ENCODE measurements at regions not wholly inside any gene's neighbourhood (a gene's known extent, or its start where the extent isn't known, plus 50 kb on each side); places are given as distances from the start of the nearest gene placed in this dataset.

DNA sequence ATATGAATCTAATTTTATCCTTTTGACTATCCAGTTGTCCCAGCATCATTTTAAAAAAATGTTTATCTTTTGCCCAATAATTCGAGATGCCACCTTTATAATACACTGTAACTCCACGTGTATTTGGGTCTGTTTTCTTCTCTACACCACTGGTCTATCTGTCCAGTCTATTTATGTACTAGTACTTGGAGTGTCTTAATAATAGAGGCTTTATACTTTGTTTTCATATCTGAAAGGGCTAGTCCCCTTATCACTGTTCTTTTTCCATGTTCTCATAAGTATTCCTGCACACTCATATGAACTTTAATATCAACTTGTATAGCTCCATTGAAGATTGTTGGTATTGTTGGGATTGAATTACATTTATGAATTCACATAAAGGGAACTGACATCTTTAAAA is 101.1 kb upstream of the RMP24 start:
- ChIA-PET POLR2A (no interaction called here), CTCF (no interaction called here)
- no peak overlapping the region for H3K4me3 ChIP-seq
- TF ChIP-seq CHD2 (IDR thresholded peaks at IDR 0.05; ENCODE audit: low read length, partially characterized antibody) (no peak), PHF8 (IDR thresholded peaks at IDR 0.05; ENCODE audit: borderline replicate concordance, low read depth) (no peak), HOXA7 (CRISPR knock-in tag; IDR thresholded peaks at IDR 0.05) (no peak)
- TF ChIP-seq, protein P1, sequence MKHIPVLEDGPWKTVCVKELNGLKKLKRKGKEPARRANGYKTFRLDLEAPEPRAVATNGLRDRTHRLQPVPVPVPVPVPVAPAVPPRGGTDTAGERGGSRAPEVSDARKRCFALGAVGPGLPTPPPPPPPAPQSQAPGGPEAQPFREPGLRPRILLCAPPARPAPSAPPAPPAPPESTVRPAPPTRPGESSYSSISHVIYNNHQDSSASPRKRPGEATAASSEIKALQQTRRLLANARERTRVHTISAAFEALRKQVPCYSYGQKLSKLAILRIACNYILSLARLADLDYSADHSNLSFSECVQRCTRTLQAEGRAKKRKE (CRISPR knock-in tag; IDR thresholded peaks at IDR 0.05; ENCODE audit: low read depth) = no peak
- H3K4me2 ChIP-seq = no peak overlapping the region
- DNase-seq (ENCODE audit: low read depth in 1 of 2, low spot score in 1 of 2) (no peak), FAIRE-seq (no peak), ATAC-seq (no peak)
- WGBS (ENCODE audit: missing lambda C conversion rate) = 4% methylated on average over 2 of the region's 2 CpGs
- H3K4me1 ChIP-seq = no peaks in the 10 kb centered on the region
- no peak overlapping the region for H3K27ac ChIP-seq
- no peaks in the 10 kb centered on the region for H3K9me3 ChIP-seq

DNA sequence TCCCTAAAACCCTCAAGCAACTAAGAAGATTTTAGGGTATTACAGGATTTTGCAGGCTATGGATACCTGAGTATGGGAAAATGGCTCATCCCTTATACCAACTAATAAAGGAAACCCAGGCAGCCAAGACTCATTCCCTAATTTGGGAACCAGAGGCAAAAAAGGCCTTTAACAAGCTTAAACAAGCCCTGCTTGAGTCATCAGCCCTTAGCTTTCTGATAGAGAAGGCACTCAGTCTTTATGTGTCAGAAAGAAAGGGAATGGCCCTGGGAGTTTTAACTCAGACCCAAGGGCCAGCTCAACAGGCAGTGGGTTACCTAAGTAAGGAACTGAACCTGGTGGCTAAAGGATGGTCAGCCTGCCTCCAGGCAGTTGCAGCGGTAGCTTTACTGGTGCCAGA is 96.9 kb upstream of the RMP24 start:
- Histone ChIP-seq H3K27ac (no peak overlapping the region), H3K4me2 (no peak overlapping the region), H3K4me3 (no peak overlapping the region), H3K4me1 (no peaks in the 10 kb centered on the region), H3K9me3 (no peaks in the 10 kb centered on the region)
- DNase-seq (ENCODE audit: low read depth in 1 of 2, low spot score in 1 of 2) = no peak
- no peak for ATAC-seq
- ChIA-PET POLR2A (no interaction called here), CTCF (no interaction called here)
- FAIRE-seq = no peak
- TF ChIP-seq, protein P1 (CRISPR knock-in tag; IDR thresholded peaks at IDR 0.05; ENCODE audit: low read depth) = no peak
- TF ChIP-seq, protein P2, sequence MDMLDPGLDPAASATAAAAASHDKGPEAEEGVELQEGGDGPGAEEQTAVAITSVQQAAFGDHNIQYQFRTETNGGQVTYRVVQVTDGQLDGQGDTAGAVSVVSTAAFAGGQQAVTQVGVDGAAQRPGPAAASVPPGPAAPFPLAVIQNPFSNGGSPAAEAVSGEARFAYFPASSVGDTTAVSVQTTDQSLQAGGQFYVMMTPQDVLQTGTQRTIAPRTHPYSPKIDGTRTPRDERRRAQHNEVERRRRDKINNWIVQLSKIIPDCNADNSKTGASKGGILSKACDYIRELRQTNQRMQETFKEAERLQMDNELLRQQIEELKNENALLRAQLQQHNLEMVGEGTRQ (IDR thresholded peaks at IDR 0.05) = no peak
- no peak for TF ChIP-seq JUNB (IDR thresholded peaks at IDR 0.05)
- TF ChIP-seq HOXB5 (CRISPR knock-in tag; IDR thresholded peaks at IDR 0.05) = no peak
- TF ChIP-seq ZSCAN20 (CRISPR knock-in tag; IDR thresholded peaks at IDR 0.05) = no peak
- TF ChIP-seq RAD21 (conservative IDR thresholded peaks at IDR 0.05 in 1 of 2, IDR thresholded peaks at IDR 0.05 in 1 of 2) = no peak
- no peak for TF ChIP-seq NPAS2 (CRISPR knock-in tag; IDR thresholded peaks at IDR 0.05; ENCODE audit: borderline replicate concordance)
- TF ChIP-seq, protein P3, sequence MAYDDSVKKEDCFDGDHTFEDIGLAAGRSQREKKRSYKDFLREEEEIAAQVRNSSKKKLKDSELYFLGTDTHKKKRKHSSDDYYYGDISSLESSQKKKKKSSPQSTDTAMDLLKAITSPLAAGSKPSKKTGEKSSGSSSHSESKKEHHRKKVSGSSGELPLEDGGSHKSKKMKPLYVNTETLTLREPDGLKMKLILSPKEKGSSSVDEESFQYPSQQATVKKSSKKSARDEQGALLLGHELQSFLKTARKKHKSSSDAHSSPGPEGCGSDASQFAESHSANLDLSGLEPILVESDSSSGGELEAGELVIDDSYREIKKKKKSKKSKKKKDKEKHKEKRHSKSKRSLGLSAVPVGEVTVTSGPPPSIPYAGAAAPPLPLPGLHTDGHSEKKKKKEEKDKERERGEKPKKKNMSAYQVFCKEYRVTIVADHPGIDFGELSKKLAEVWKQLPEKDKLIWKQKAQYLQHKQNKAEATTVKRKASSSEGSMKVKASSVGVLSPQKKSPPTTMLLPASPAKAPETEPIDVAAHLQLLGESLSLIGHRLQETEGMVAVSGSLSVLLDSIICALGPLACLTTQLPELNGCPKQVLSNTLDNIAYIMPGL (CRISPR knock-in tag; IDR thresholded peaks at IDR 0.05; ENCODE audit: borderline replicate concordance) = no peak
- no peak for TF ChIP-seq RFX5 (IDR thresholded peaks at IDR 0.05)
- TF ChIP-seq MAFK (IDR thresholded peaks at IDR 0.05; ENCODE audit: partially characterized antibody) = no peak
- no peak for TF ChIP-seq CBX8 (IDR thresholded peaks at IDR 0.05)
- TF ChIP-seq KDM5A (IDR thresholded peaks at IDR 0.05) = no peak
- TF ChIP-seq MAZ (IDR thresholded peaks at IDR 0.05; ENCODE audit: borderline replicate concordance, low read depth, low read length) = no peak
- no peak for TF ChIP-seq EHF (CRISPR knock-in tag; IDR thresholded peaks at IDR 0.05)
- no peak for TF ChIP-seq HOXB13 (CRISPR knock-in tag; IDR thresholded peaks at IDR 0.05; ENCODE audit: low read depth)
- WGBS (ENCODE audit: missing lambda C conversion rate) = 67% methylated on average over 1 of the region's 1 CpG

GRCh38 chr18:35876243-35876642 is 96.2 kb upstream of the RMP24 start:
- Histone ChIP-seq H3K4me2 (no peak overlapping the region), H3K4me3 (no peak overlapping the region), H3K4me1 (no peaks in the 10 kb centered on the region), H3K9me3 (no peaks in the 10 kb centered on the region), H3K27ac (no peak overlapping the region)
- ATAC-seq (no peak), DNase-seq (ENCODE audit: low read depth in 1 of 2, low spot score in 1 of 2) (no peak), FAIRE-seq (no peak)
- POLR2A ChIA-PET = no interaction called here
- CTCF ChIA-PET = no interaction called here
- WGBS (ENCODE audit: missing lambda C conversion rate) = 0% methylated on average over 1 of the region's 1 CpG
- TF ChIP-seq, protein P1 (CRISPR knock-in tag; IDR thresholded peaks at IDR 0.05; ENCODE audit: low read depth) = no peak
- TF ChIP-seq FOSB (CRISPR knock-in tag; IDR thresholded peaks at IDR 0.05) = no peak
- no peak for TF ChIP-seq NFE2L2 (conservative IDR thresholded peaks at IDR 0.05; ENCODE audit: low read length)
- TF ChIP-seq MYC (IDR thresholded peaks at IDR 0.05; ENCODE audit: borderline replicate concordance, low read length) = no peak
- TF ChIP-seq POLR2AphosphoS2 (conservative IDR thresholded peaks at IDR 0.05; ENCODE audit: low read length) = no peak
- TF ChIP-seq POLR2A (IDR thresholded peaks at IDR 0.05; ENCODE audit: low read length) = no peak
- TF ChIP-seq EP300 (IDR thresholded peaks at IDR 0.05) = no peak
- TF ChIP-seq SREBF2 (IDR thresholded peaks at IDR 0.05) = no peak
- no peak for TF ChIP-seq HEYL (CRISPR knock-in tag; IDR thresholded peaks at IDR 0.05)
- no peak for TF ChIP-seq MAFK (IDR thresholded peaks at IDR 0.05; ENCODE audit: partially characterized antibody)
- no peak for TF ChIP-seq TFCP2L1 (CRISPR knock-in tag; IDR thresholded peaks at IDR 0.05)
- TF ChIP-seq, protein P3 (CRISPR knock-in tag; IDR thresholded peaks at IDR 0.05; ENCODE audit: borderline replicate concordance) = no peak
- TF ChIP-seq, protein P2 (IDR thresholded peaks at IDR 0.05) = no peak
- TF ChIP-seq CEBPB (IDR thresholded peaks at IDR 0.05) = no peak
